ENCODE measurements at regions not wholly inside any gene's neighbourhood (a gene's known extent, or its start where the extent isn't known, plus 50 kb on each side); places are given as distances from the start of the nearest gene placed in this dataset.

- H4K8ac ChIP-seq (ENCODE audit: extremely low read depth, insufficient read depth, low read length), result no peak overlapping the region
- no peak for DNase-seq (ENCODE audit: low read depth in 1 of 2, low spot score in 2 of 2)
- 87% methylated on average over 4 of the region's 4 CpGs; no CpG with 5 or more reads in 1 of the 2 experiments for WGBS, 2 experiments (ENCODE audit: extremely low coverage in 1 of 2, insufficient coverage in 1 of 2, insufficient read length in 1 of 2, insufficient replicate concordance in 2 of 2, low coverage in 1 of 2, low lambda C conversion rate in 2 of 2, missing lambda C conversion rate in 1 of 2)
- H3K79me1 ChIP-seq (ENCODE audit: low read depth, low read length), result no peaks in the 10 kb centered on the region
- H3K14ac ChIP-seq (ENCODE audit: insufficient read length), result no peak overlapping the region
- no peak overlapping the region for H3K27ac ChIP-seq (ENCODE audit: low read depth, low read length)
- no peak overlapping the region for H2BK12ac ChIP-seq (ENCODE audit: low read depth, low read length)
- H3K4me3 ChIP-seq (ENCODE audit: extremely low read depth in 1 of 4, insufficient read depth in 2 of 4, low read depth in 3 of 4, low read length in 4 of 4), result no peak overlapping the region
- no peaks in the 10 kb centered on the region; the same call in 1 of the 2 replicates for H3K23me2 ChIP-seq (ENCODE audit: low read depth, low read length)
- no peak overlapping the region for H2AK5ac ChIP-seq (ENCODE audit: low read depth, low read length)
- no peak overlapping the region for H2BK15ac ChIP-seq (ENCODE audit: low read length)
- H3K23ac ChIP-seq (ENCODE audit: insufficient read length), result no peak overlapping the region
- no peak overlapping the region for H3K4ac ChIP-seq (replicated peaks; ENCODE audit: insufficient read length, low read depth, low read length)
- ChIA-PET CTCF (ENCODE audit: partially characterized antibody) (interaction anchor here (2.8 kb wide), 1 partner anchor 11 kb away, joined by 11 read pairs; no protein-coding TSS in a partner anchor), POLR2A (ENCODE audit: partially characterized antibody) (no interaction called here)
- no peak overlapping the region for H3K18ac ChIP-seq (ENCODE audit: extremely low read depth, low read length)
- peaks cover 0 to 5% (median under 1%) of the 10 kb centered on the region in 4 experiments; a peak in 1 of 7 replicates for H3K4me1 ChIP-seq (replicated peaks in 1 of 4; ENCODE audit: control insufficient read depth in 3 of 4, insufficient read depth in 4 of 4, low read length in 3 of 4)
- no peak overlapping the region for H2BK20ac ChIP-seq (ENCODE audit: low read length)
- no peak overlapping the region for H3K4me2 ChIP-seq (ENCODE audit: insufficient read depth in 1 of 2, low read depth in 2 of 2, low read length in 2 of 2)
- no peak overlapping the region for H2BK120ac ChIP-seq (replicated peaks; ENCODE audit: low read depth, low read length)
- H4K91ac ChIP-seq (replicated peaks; ENCODE audit: insufficient read length, low read length), result no peak overlapping the region
- no peaks in the 10 kb centered on the region for H3K79me2 ChIP-seq (ENCODE audit: control insufficient read depth in 1 of 2, insufficient read depth in 2 of 2, low read length in 2 of 2)
- H3K9me3 ChIP-seq (ENCODE audit: insufficient read depth in 2 of 2, low read depth in 1 of 2, low read length in 1 of 2), result no peaks in the 10 kb centered on the region
- H2BK5ac ChIP-seq (ENCODE audit: low read depth, low read length), result no peak overlapping the region
- H3K56ac ChIP-seq (replicated peaks; ENCODE audit: insufficient read length, low read depth, low read length), result no peak overlapping the region
- H3K9ac ChIP-seq (replicated peaks in 1 of 4; ENCODE audit: extremely low read depth in 1 of 4, low read depth in 3 of 4, low read length in 3 of 4), result no peak overlapping the region
- H3K27me3 ChIP-seq (replicated peaks in 1 of 4; ENCODE audit: control insufficient read depth in 3 of 4, extremely low read depth in 1 of 4, insufficient read depth in 3 of 4, low read length in 3 of 4), result no peaks in the 10 kb centered on the region
- no peak overlapping the region for H4K5ac ChIP-seq (ENCODE audit: insufficient read length, low read depth, low read length)
- H3K36me3 ChIP-seq (ENCODE audit: control insufficient read depth in 2 of 4, insufficient read depth in 4 of 4, low read length in 3 of 4), result no peaks in the 10 kb centered on the region
- no peak overlapping the region for H2AFZ ChIP-seq (ENCODE audit: low read length)
- no peak for FAIRE-seq
- no peaks in the 10 kb centered on the region for H4K20me1 ChIP-seq (replicated peaks in 1 of 2; ENCODE audit: control insufficient read depth in 1 of 2, insufficient read depth in 2 of 2, low read length in 2 of 2)
- no peak for TF ChIP-seq SAP30 (IDR thresholded peaks at IDR 0.05; ENCODE audit: insufficient read depth, insufficient replicate concordance, low read length)
- TF ChIP-seq HDAC2 (IDR thresholded peaks at IDR 0.05; ENCODE audit: borderline replicate concordance in 1 of 2, low read depth in 2 of 2, low read length in 2 of 2), result no peak
- TF ChIP-seq ATF3 (IDR thresholded peaks at IDR 0.05; ENCODE audit: insufficient read depth, low read depth, low read length), result no peak
- TF ChIP-seq POLR2AphosphoS5 (IDR thresholded peaks at IDR 0.05; ENCODE audit: low read depth, low read length), result no peak
- TF ChIP-seq USF2 (IDR thresholded peaks at IDR 0.05; ENCODE audit: low read length), result no peak
These were observed 240.3 kb upstream of the GAS1 start for GRCh38 chr9:87187656-87188055.
